CD14-positive monocyte (primary cell): ENCODE measurements at regions not wholly inside any gene's neighbourhood (a gene's known extent, or its start where the extent isn't known, plus 50 kb on each side); places are given as distances from the start of the nearest gene placed in this dataset.

Source experiments
- DNase-seq, 3 donors: peaks; one replicate each; pipeline ENCODE4 v3.0.0-alpha.2; 2011 to 2022
- H2AFZ ChIP-seq: 2 replicates; pipeline ENCODE4 v1.6.0; 2012; ENCODE audit warnings: mild to moderate bottlenecking, low read depth, low read length, inconsistent platforms; ENCODE audit not compliant: insufficient read depth, poor library complexity, severe bottlenecking
- H3K27ac ChIP-seq, 2 donors: 1 replicate in 1 of 2; 2 replicates in 1 of 2; pipeline ENCODE4 v1.5.1; 2012 to 2013; ENCODE audit warnings: low read length in 2 of 2, control low read depth in 1 of 2, inconsistent platforms in 1 of 2, low read depth in 1 of 2, mild to moderate bottlenecking in 1 of 2
- H3K27me3 ChIP-seq, 2 donors: one replicate each; pipeline versions ENCODE4 v1.6.0 to v1.6.1; 2011 to 2013; ENCODE audit warnings: low read length in 2 of 2; ENCODE audit not compliant: control insufficient read depth in 2 of 2, insufficient read depth in 2 of 2
- H3K36me3 ChIP-seq, 2 donors: replicated peaks in 1 of 2; 1 replicate in 1 of 2; 2 replicates in 1 of 2; pipeline versions ENCODE4 v1.5.1 to v1.6.1; 2012 to 2013; ENCODE audit warnings: low read length in 2 of 2, control low read depth in 1 of 2, inconsistent platforms in 1 of 2, mild to moderate bottlenecking in 1 of 2; ENCODE audit not compliant: insufficient read depth in 2 of 2, control insufficient read depth in 1 of 2
- H3K4me1 ChIP-seq, 2 donors: 1 replicate in 1 of 2; 2 replicates in 1 of 2; pipeline versions ENCODE4 v1.5.1 to v1.6.1; 2012 to 2013; ENCODE audit warnings: low read length in 2 of 2, control low read depth in 1 of 2, inconsistent platforms in 1 of 2, mild to moderate bottlenecking in 1 of 2, moderate library complexity in 1 of 2; ENCODE audit not compliant: insufficient read depth in 2 of 2, control insufficient read depth in 1 of 2
- H3K4me2 ChIP-seq: replicated peaks from 2 replicates; pipeline ENCODE3; 2012; ENCODE audit warnings: low read length, moderate library complexity, mild to moderate bottlenecking; ENCODE audit not compliant: poor library complexity, severe bottlenecking; ENCODE audit errors: extremely low read depth
- H3K4me3 ChIP-seq, 3 experiments: fragments of 200-600 bp in 1 of 3; sonication (generic) in 1 of 3; replicated peaks in 1 of 3; 1 replicate in 2 of 3; 2 replicates in 1 of 3; pipeline ENCODE4 v1.5.1; 2011 to 2013; ENCODE audit warnings: low read length in 3 of 3, mild to moderate bottlenecking in 3 of 3, control low read depth in 2 of 3, low read depth in 2 of 3, inconsistent platforms in 1 of 3, moderate library complexity in 1 of 3
- H3K79me2 ChIP-seq: 2 replicates; pipeline ENCODE4 v1.6.0; 2012; ENCODE audit warnings: mild to moderate bottlenecking, control low read depth, inconsistent platforms, low read length, moderate library complexity; ENCODE audit not compliant: insufficient read depth
- H3K9ac ChIP-seq: 2 replicates; pipeline ENCODE4 v1.6.0; 2017; ENCODE audit warnings: low read length, mild to moderate bottlenecking; ENCODE audit not compliant: insufficient read depth, poor library complexity, severe bottlenecking
- H3K9me3 ChIP-seq, 2 donors: replicated peaks in 1 of 2; 1 replicate in 1 of 2; 2 replicates in 1 of 2; pipeline versions ENCODE4 v1.5.1 to v1.6.1; 2012 to 2013; ENCODE audit warnings: low read length in 2 of 2, control low read depth in 1 of 2; ENCODE audit not compliant: control insufficient read depth in 1 of 2, insufficient read depth in 1 of 2
- H4K20me1 ChIP-seq: 2 replicates; pipeline ENCODE4 v1.6.0; 2012; ENCODE audit warnings: mild to moderate bottlenecking, low read length, control low read depth, moderate library complexity; ENCODE audit not compliant: insufficient read depth
- H3K27ac Mint-ChIP-seq, 7 donors: one replicate each; pipeline ENCODE4 v1.8.0; 2020; ENCODE audit warnings: mild to moderate bottlenecking in 7 of 7, mixed read lengths in 7 of 7, moderate library complexity in 6 of 7, inconsistent platforms in 2 of 7
- H3K27me3 Mint-ChIP-seq, 3 donors: one replicate each; pipeline ENCODE4 v1.8.0; 2021 to 2022; ENCODE audit warnings: low read depth in 3 of 3, mild to moderate bottlenecking in 3 of 3, mixed read lengths in 3 of 3, moderate library complexity in 3 of 3, inconsistent platforms in 1 of 3
- H3K36me3 Mint-ChIP-seq, 2 donors: one replicate each; pipeline ENCODE4 v1.8.0; 2020; ENCODE audit warnings: mixed read lengths in 2 of 2, inconsistent platforms in 1 of 2, mild to moderate bottlenecking in 1 of 2
- H3K4me1 Mint-ChIP-seq: one replicate; pipeline ENCODE4 v1.8.0; 2020; ENCODE audit warnings: mild to moderate bottlenecking, mixed read lengths
- H3K4me3 Mint-ChIP-seq, 2 donors: one replicate each; pipeline ENCODE4 v1.8.0; 2020; ENCODE audit warnings: mild to moderate bottlenecking in 2 of 2, mixed read lengths in 2 of 2, moderate library complexity in 1 of 2
- H3K9me3 Mint-ChIP-seq, 7 donors: one replicate each; pipeline ENCODE4 v1.8.0; 2020 to 2022; ENCODE audit warnings: mixed read lengths in 7 of 7, mild to moderate bottlenecking in 6 of 7, moderate library complexity in 6 of 7, inconsistent platforms in 2 of 7
- CTCF ChIP-seq: fragments of 200-600 bp; IDR thresholded peaks from one replicate; pipeline ENCODE4 v1.8.0; 2022; ENCODE audit warnings: antibody characterized with exemption, mild to moderate bottlenecking
- WGBS: methylation state at CpG from one replicate; pipeline ENCODE4 v1.1.5; 2013; ENCODE audit warnings: missing lambda C conversion rate; ENCODE audit not compliant: insufficient coverage; 5-methylcytosine and 5-hydroxymethylcytosine counted together
- intact Hi-C, 2 donors: fragments of 100-400 bp; cut with micrococcal nuclease; formaldehyde crosslinking; loops; one replicate each; pipeline versions ENCODE4 v1.15.0 to v1.15.1; 2023

- H3K36me3 Mint-ChIP-seq = no peaks in the 10 kb centered on the region
- no peak for DNase-seq
- intact Hi-C loops = no loop called here
- no peak overlapping the region for H3K27ac Mint-ChIP-seq
- H3K4me3 Mint-ChIP-seq = no peak overlapping the region
- peaks cover 0 to 11% (median 2%) of the 10 kb centered on the region in 7 donors for H3K9me3 Mint-ChIP-seq
- H3K9ac ChIP-seq = no peak overlapping the region
- H3K4me1 ChIP-seq = no peaks in the 10 kb centered on the region
- H3K79me2 ChIP-seq = no peaks in the 10 kb centered on the region
- no peaks in the 10 kb centered on the region for H3K27me3 ChIP-seq
- H3K9me3 ChIP-seq = no peaks in the 10 kb centered on the region
- no peaks in the 10 kb centered on the region for H4K20me1 ChIP-seq
- no peak overlapping the region for H3K4me2 ChIP-seq
- no peak overlapping the region for H3K4me3 ChIP-seq
- H2AFZ ChIP-seq = no peak overlapping the region
- TF ChIP-seq CTCF = no peak
- no peaks in the 10 kb centered on the region for H3K36me3 ChIP-seq
- WGBS = no CpG with 5 or more reads among the region's 2 CpGs
- no peaks in the 10 kb centered on the region for H3K27me3 Mint-ChIP-seq
- H3K4me1 Mint-ChIP-seq = no peaks in the 10 kb centered on the region
- H3K27ac ChIP-seq = no peak overlapping the region
Measured at GRCh38 chrX:127782904-127783303, 269.3 kb downstream of the ACTRT1 start.

- H3K27me3 ChIP-seq = no peaks in the 10 kb centered on the region
- no peak for TF ChIP-seq CTCF
- no peaks in the 10 kb centered on the region for H3K36me3 Mint-ChIP-seq
- H3K27ac Mint-ChIP-seq = no peak overlapping the region
- no peaks in the 10 kb centered on the region for H3K36me3 ChIP-seq
- no peak overlapping the region for H3K4me3 Mint-ChIP-seq
- H3K4me1 Mint-ChIP-seq = no peaks in the 10 kb centered on the region
- H3K4me3 ChIP-seq = no peak overlapping the region
- H4K20me1 ChIP-seq = no peaks in the 10 kb centered on the region
- no peaks in the 10 kb centered on the region for H3K79me2 ChIP-seq
- no peak for DNase-seq
- H3K27me3 Mint-ChIP-seq = no peaks in the 10 kb centered on the region
- intact Hi-C loops = no loop called here
- H3K9me3 Mint-ChIP-seq = peaks cover 0 to 3% (median 1%) of the 10 kb centered on the region in 7 donors
- no peak overlapping the region for H3K9ac ChIP-seq
- H3K27ac ChIP-seq = no peak overlapping the region
- H2AFZ ChIP-seq = no peak overlapping the region
- WGBS = no CpG with 5 or more reads among the region's 3 CpGs
- H3K4me2 ChIP-seq = no peak overlapping the region
- no peaks in the 10 kb centered on the region for H3K4me1 ChIP-seq
- no peaks in the 10 kb centered on the region for H3K9me3 ChIP-seq
Measured at GRCh38 chrX:127764674-127765073, 287.5 kb downstream of the ACTRT1 start.
